ACC112 (cell line): ENCODE measurements at regions not wholly inside any gene's neighbourhood (a gene's known extent, or its start where the extent isn't known, plus 50 kb on each side); places are given as distances from the start of the nearest gene placed in this dataset.

Experiments used
- H2AFZ ChIP-seq: fragments of 200-600 bp; sonication (generic); one replicate; pipeline ENCODE4 v1.6.0; 2017; ENCODE audit warnings: antibody characterized with exemption, low read length; ENCODE audit not compliant: unreplicated experiment
- H3K27ac ChIP-seq: fragments of 200-600 bp; sonication (generic); 2 replicates; pipeline ENCODE4 v1.5.1; 2014; ENCODE audit warnings: low read depth, mild to moderate bottlenecking, antibody characterized with exemption, low read length, moderate library complexity
- H3K27me3 ChIP-seq: fragments of 200-600 bp; sonication (generic); 2 replicates; pipeline ENCODE4 v1.6.1; 2014; ENCODE audit warnings: mild to moderate bottlenecking, antibody characterized with exemption, low read length, moderate library complexity, mixed read lengths; ENCODE audit not compliant: insufficient read depth
- H3K36me3 ChIP-seq: fragments of 200-600 bp; sonication (generic); 2 replicates; pipeline ENCODE4 v1.6.1; 2016; ENCODE audit warnings: mild to moderate bottlenecking, antibody characterized with exemption, low read length, moderate library complexity, mixed read lengths; ENCODE audit not compliant: insufficient read depth
- H3K4me1 ChIP-seq: fragments of 200-600 bp; sonication (generic); one replicate; pipeline ENCODE4 v1.6.1; 2016; ENCODE audit warnings: low read length, mixed read lengths; ENCODE audit not compliant: insufficient read depth, unreplicated experiment, control insufficient read depth
- H3K4me3 ChIP-seq: fragments of 200-600 bp; sonication (generic); 2 replicates; pipeline ENCODE4 v1.5.1; 2014; ENCODE audit warnings: mild to moderate bottlenecking, low read depth, low read length
- H3K79me2 ChIP-seq: fragments of 200-600 bp; sonication (generic); one replicate; pipeline ENCODE4 v1.6.0; 2016; ENCODE audit warnings: low read length; ENCODE audit not compliant: control insufficient read depth, unreplicated experiment, insufficient read depth

GRCh38 chr6:92337571-92337970 lies 1081.8 kb downstream of the EPHA7 start:
- Histone ChIP-seq H3K4me3 (no peak overlapping the region), H3K27me3 (no peaks in the 10 kb centered on the region), H3K36me3 (no peaks in the 10 kb centered on the region), H3K79me2 (no peaks in the 10 kb centered on the region), H3K27ac (no peak overlapping the region), H3K4me1 (no peaks in the 10 kb centered on the region), H2AFZ (no peak overlapping the region)

- no peak overlapping the region for H2AFZ ChIP-seq
Observed at GRCh38 chr6:92329208-92329847, 1090.0 kb downstream of the EPHA7 start.

GRCh38 chr6:92315312-92315711 lies 1104.0 kb downstream of the EPHA7 start:
- no peaks in the 10 kb centered on the region for H3K4me1 ChIP-seq
- H3K36me3 ChIP-seq = no peaks in the 10 kb centered on the region
- no peaks in the 10 kb centered on the region for H3K79me2 ChIP-seq
- H3K27ac ChIP-seq = no peak overlapping the region
- H2AFZ ChIP-seq = no peak overlapping the region
- H3K27me3 ChIP-seq = no peaks in the 10 kb centered on the region
- H3K4me3 ChIP-seq = no peak overlapping the region

More at GRCh38 chr6:92329208-92329847, 1090.0 kb downstream of the EPHA7 start:
- Histone ChIP-seq H3K36me3 (no peaks in the 10 kb centered on the region), H3K4me1 (no peaks in the 10 kb centered on the region), H3K27ac (no peak overlapping the region), H3K79me2 (no peaks in the 10 kb centered on the region), H3K27me3 (no peaks in the 10 kb centered on the region), H3K4me3 (no peak overlapping the region)

- H3K27ac ChIP-seq = no peak overlapping the region
- no peaks in the 10 kb centered on the region for H3K36me3 ChIP-seq
- H3K4me1 ChIP-seq = no peaks in the 10 kb centered on the region
- H3K4me3 ChIP-seq = no peak overlapping the region
- no peak overlapping the region for H2AFZ ChIP-seq
- no peaks in the 10 kb centered on the region for H3K79me2 ChIP-seq
- no peaks in the 10 kb centered on the region for H3K27me3 ChIP-seq
Observed at GRCh38 chr6:92297101-92297500, 1122.3 kb downstream of the EPHA7 start.

GRCh38 chr6:92292067-92292466 lies 1127.3 kb downstream of the EPHA7 start:
- Histone ChIP-seq H2AFZ (no peak overlapping the region), H3K4me1 (no peaks in the 10 kb centered on the region), H3K79me2 (no peaks in the 10 kb centered on the region), H3K27ac (no peak overlapping the region), H3K27me3 (no peaks in the 10 kb centered on the region), H3K36me3 (no peaks in the 10 kb centered on the region), H3K4me3 (no peak overlapping the region)

- Histone ChIP-seq H3K27ac (no peak overlapping the region), H3K36me3 (no peaks in the 10 kb centered on the region), H3K4me3 (no peak overlapping the region), H3K27me3 (no peaks in the 10 kb centered on the region), H3K79me2 (no peaks in the 10 kb centered on the region), H2AFZ (no peak overlapping the region), H3K4me1 (no peaks in the 10 kb centered on the region)
Observed at GRCh38 chr6:92289831-92290230, 1129.5 kb downstream of the EPHA7 start.

GRCh38 chr6:92281571-92282076 lies 1137.7 kb downstream of the EPHA7 start:
- H3K36me3 ChIP-seq = no peaks in the 10 kb centered on the region
- no peaks in the 10 kb centered on the region for H3K79me2 ChIP-seq
- H3K27ac ChIP-seq = no peak overlapping the region
- no peaks in the 10 kb centered on the region for H3K4me1 ChIP-seq
- no peaks in the 10 kb centered on the region for H3K27me3 ChIP-seq
- no peak overlapping the region for H2AFZ ChIP-seq
- H3K4me3 ChIP-seq = no peak overlapping the region

GRCh38 chr6:92275150-92275549 lies 1144.2 kb downstream of the EPHA7 start:
- H3K79me2 ChIP-seq = no peaks in the 10 kb centered on the region
- no peak overlapping the region for H3K27ac ChIP-seq
- no peaks in the 10 kb centered on the region for H3K36me3 ChIP-seq
- no peaks in the 10 kb centered on the region for H3K4me1 ChIP-seq
- H3K27me3 ChIP-seq = no peaks in the 10 kb centered on the region
- no peak overlapping the region for H2AFZ ChIP-seq
- no peak overlapping the region for H3K4me3 ChIP-seq

- Histone ChIP-seq H2AFZ (no peak overlapping the region), H3K36me3 (no peaks in the 10 kb centered on the region), H3K4me1 (no peaks in the 10 kb centered on the region), H3K27ac (no peak overlapping the region), H3K79me2 (no peaks in the 10 kb centered on the region), H3K27me3 (no peaks in the 10 kb centered on the region), H3K4me3 (no peak overlapping the region)
Observed at GRCh38 chr6:92274588-92274987, 1144.8 kb downstream of the EPHA7 start.

- Histone ChIP-seq H3K36me3 (no peaks in the 10 kb centered on the region), H2AFZ (no peak overlapping the region), H3K27me3 (no peaks in the 10 kb centered on the region), H3K27ac (no peak overlapping the region), H3K79me2 (no peaks in the 10 kb centered on the region), H3K4me3 (no peak overlapping the region), H3K4me1 (no peaks in the 10 kb centered on the region)
Observed at GRCh38 chr6:92273694-92274093, 1145.7 kb downstream of the EPHA7 start.

- Histone ChIP-seq H3K27ac (no peak overlapping the region), H3K79me2 (no peaks in the 10 kb centered on the region), H3K36me3 (no peaks in the 10 kb centered on the region)
Observed at GRCh38 chr6:92271091-92271490, 1148.3 kb downstream of the EPHA7 start.

More at GRCh38 chr6:92271091-92271490, 1148.3 kb downstream of the EPHA7 start:
- Histone ChIP-seq H2AFZ (no peak overlapping the region), H3K4me3 (no peak overlapping the region), H3K4me1 (no peaks in the 10 kb centered on the region), H3K27me3 (no peaks in the 10 kb centered on the region)
